H1 (cell line): ENCODE measurements at regions not wholly inside any gene's neighbourhood (a gene's known extent, or its start where the extent isn't known, plus 50 kb on each side); places are given as distances from the start of the nearest gene placed in this dataset.

Experiments
- ASH2L ChIP-seq: fragments of 200-600, 300-600 bp; sonication (generic); IDR thresholded peaks from one replicate; pipeline ENCODE4 v1.7.1; 2017; ENCODE audit warnings: low read length
- CHD2 ChIP-seq: IDR thresholded peaks from 2 replicates; pipeline ENCODE4 v1.6.1; 2012; ENCODE audit warnings: low read length, improper control_type of control experiment
- HDAC2 ChIP-seq, 2 experiments: fragments of 300-600 bp in 1 of 2; sonication (generic) in 1 of 2; IDR thresholded peaks; 2 replicates each; pipeline ENCODE4 v1.6.1; 2011 to 2012; ENCODE audit warnings: low read depth in 2 of 2, low read length in 2 of 2, mild to moderate bottlenecking in 2 of 2, moderate library complexity in 2 of 2, borderline replicate concordance in 1 of 2, inconsistent platforms in 1 of 2
- KDM4A ChIP-seq: IDR thresholded peaks from one replicate; pipeline ENCODE4 v1.7.1; 2012; ENCODE audit warnings: low read depth, mild to moderate bottlenecking, moderate library complexity, low read length, inconsistent platforms; ENCODE audit not compliant: severe bottlenecking
- YY1 ChIP-seq: IDR thresholded peaks from 2 replicates; pipeline ENCODE4 v1.6.1; 2011; ENCODE audit warnings: low read depth, mild to moderate bottlenecking, low read length

- TF ChIP-seq CHD2 (no peak), ASH2L (no peak), KDM4A (no peak), YY1 (no peak), HDAC2 (IDR thresholded peaks at IDR 0.05; ENCODE audit: borderline replicate concordance in 1 of 2, low read depth in 2 of 2, low read length in 2 of 2) (no peak)
These were observed 97.3 kb upstream of the HMCN1 start (continued) for GRCh38 chr1:185636848-185637247.
